GM12801 (cell line): ENCODE measurements at regions not wholly inside any gene's neighbourhood (a gene's known extent, or its start where the extent isn't known, plus 50 kb on each side); places are given as distances from the start of the nearest gene placed in this dataset.

Source experiments
- TF ChIP-seq, protein P1 (sequence below): IDR thresholded peaks from one replicate; pipeline ENCODE4 v1.5.1; 2011; ENCODE audit warnings: control low read depth; ENCODE audit not compliant: insufficient read length; ENCODE audit errors: extremely low read depth

GRCh38 chr11:23095650-23096189, 235.4 kb upstream of the CCDC179 start:
- TF ChIP-seq, protein P1, sequence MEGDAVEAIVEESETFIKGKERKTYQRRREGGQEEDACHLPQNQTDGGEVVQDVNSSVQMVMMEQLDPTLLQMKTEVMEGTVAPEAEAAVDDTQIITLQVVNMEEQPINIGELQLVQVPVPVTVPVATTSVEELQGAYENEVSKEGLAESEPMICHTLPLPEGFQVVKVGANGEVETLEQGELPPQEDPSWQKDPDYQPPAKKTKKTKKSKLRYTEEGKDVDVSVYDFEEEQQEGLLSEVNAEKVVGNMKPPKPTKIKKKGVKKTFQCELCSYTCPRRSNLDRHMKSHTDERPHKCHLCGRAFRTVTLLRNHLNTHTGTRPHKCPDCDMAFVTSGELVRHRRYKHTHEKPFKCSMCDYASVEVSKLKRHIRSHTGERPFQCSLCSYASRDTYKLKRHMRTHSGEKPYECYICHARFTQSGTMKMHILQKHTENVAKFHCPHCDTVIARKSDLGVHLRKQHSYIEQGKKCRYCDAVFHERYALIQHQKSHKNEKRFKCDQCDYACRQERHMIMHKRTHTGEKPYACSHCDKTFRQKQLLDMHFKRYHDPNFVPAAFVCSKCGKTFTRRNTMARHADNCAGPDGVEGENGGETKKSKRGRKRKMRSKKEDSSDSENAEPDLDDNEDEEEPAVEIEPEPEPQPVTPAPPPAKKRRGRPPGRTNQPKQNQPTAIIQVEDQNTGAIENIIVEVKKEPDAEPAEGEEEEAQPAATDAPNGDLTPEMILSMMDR, result no peak

DNA sequence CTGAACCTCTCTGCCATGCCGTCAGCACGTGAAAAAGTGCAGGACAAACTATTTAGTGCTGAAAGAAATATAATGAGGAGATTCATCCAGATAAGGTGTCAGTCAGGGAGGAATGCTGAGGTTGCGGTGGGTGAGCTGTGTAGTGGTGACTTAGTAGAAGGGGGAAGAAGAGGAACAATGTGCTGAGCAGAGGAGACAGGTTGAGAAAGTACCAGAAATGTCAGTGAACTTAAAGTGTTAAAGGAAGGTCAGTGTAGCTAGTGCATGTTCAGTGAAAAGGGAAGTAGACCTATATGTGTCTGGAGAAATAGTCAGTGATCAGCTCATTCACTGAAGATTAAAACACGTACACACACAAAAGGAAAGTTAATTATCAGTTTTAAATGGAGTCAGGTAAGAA, 237.6 kb upstream of the CCDC179 start:
- TF ChIP-seq, protein P1, result no peak

GRCh38 chr11:23099256-23099655, 239.0 kb upstream of the CCDC179 start:
- TF ChIP-seq, protein P1, result no peak

DNA sequence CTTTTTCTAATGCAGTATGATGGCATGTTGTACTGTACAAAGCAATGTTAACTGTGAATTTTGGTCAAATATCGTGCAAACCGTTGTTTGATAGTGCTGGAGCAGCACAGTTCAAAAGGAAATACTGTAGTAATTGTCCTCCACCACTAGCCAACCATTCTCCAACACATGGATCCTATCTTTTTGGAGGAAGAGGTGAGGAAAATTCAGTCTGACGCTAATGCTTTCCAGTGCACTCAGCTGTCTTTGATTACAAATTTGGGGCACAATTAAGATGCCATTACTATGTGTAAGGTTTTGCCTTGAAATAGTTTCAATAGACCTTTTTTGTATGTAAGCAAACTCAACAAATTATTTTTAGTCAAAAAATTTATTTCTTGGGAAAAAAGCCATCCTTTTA, 240.5 kb upstream of the CCDC179 start:
- TF ChIP-seq, protein P1, result no peak

GRCh38 chr11:23103416-23103815, 243.1 kb upstream of the CCDC179 start:
- TF ChIP-seq, protein P1, result no peak

DNA sequence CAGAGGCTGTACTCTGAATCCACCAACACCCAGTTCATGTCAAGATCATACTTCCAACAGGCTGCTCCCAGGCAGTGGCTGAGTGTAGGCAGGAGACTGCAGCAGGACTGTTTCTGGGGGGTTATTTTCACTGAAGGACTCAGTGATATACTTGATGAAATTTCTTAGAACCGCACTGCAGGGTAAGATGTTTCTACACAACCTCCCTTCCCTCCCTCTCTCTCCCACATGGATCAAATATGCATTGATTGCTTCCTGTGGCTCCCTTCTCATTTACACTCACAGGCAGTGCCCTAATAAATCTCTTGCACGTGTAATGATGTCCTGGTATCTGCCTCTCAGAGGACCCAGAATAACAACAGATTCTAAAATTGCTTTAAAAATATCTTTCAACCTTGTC, 251.3 kb upstream of the CCDC179 start:
- TF ChIP-seq, protein P1, result no peak

DNA sequence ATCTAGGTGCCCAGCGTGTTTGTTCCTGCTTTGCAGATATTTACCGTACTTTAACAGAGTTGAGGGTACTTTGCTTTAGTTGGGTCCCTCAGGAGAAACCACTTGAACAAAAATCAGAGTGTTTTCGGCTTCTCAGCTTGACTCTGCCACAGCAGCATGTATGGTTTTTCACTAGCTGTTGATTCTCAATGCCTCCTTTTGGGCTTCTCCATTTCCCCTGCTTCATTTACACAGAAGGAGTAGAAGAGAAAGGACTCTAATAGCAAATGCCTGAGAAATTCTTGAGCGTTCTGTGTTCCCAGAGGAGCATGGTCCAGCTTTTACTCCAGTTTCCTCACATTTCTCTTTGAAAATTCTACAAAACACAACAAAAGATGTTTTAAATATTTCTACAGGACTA, 252.1 kb upstream of the CCDC179 start:
- TF ChIP-seq, protein P1, result no peak
